SK-N-SH treated with all-trans-retinoic acid at 6 μM for 48 hours (cell line): ENCODE measurements at regions not wholly inside any gene's neighbourhood (a gene's known extent, or its start where the extent isn't known, plus 50 kb on each side); places are given as distances from the start of the nearest gene placed in this dataset.

Experiments used
- ARNTL ChIP-seq: fragments of 450-650 bp; formaldehyde crosslinking; IDR thresholded peaks from 2 replicates; pipeline ENCODE4 v1.5.0; 2020; ENCODE audit warnings: low read depth, mild to moderate bottlenecking, moderate library complexity, borderline replicate concordance
- OSR1 ChIP-seq: fragments of 250-450 bp; sonication (Bioruptor Pico); IDR thresholded peaks from 2 replicates; pipeline ENCODE4 v1.8.0; 2022; ENCODE audit warnings: moderate library complexity, mild to moderate bottlenecking, inconsistent platforms
- PATZ1 ChIP-seq: fragments of 250-450 bp; sonication (Bioruptor Pico); IDR thresholded peaks from 2 replicates; pipeline ENCODE4 v1.8.0; 2020; ENCODE audit warnings: mild to moderate bottlenecking, moderate library complexity, borderline replicate concordance
- RARB ChIP-seq: fragments of 250-450 bp; sonication (Bioruptor Pico); IDR thresholded peaks from 2 replicates; pipeline ENCODE4 v1.8.0; 2021; ENCODE audit warnings: mild to moderate bottlenecking, moderate library complexity
- SNAI2 ChIP-seq: fragments of 250-450 bp; sonication (Bioruptor Pico); IDR thresholded peaks from 2 replicates; pipeline ENCODE4 v1.5.0; 2020; ENCODE audit warnings: mild to moderate bottlenecking, moderate library complexity
- TOX ChIP-seq: fragments of 250-450 bp; sonication (Bioruptor Pico); IDR thresholded peaks from 2 replicates; pipeline ENCODE4 v1.8.0; 2021; ENCODE audit warnings: mild to moderate bottlenecking, moderate library complexity, borderline replicate concordance
- ZC3H10 ChIP-seq: fragments of 250-450 bp; sonication (Bioruptor Pico); IDR thresholded peaks from 2 replicates; pipeline ENCODE4 v1.5.1; 2021; ENCODE audit warnings: mild to moderate bottlenecking, moderate library complexity
- ZFP3 ChIP-seq: fragments of 250-450 bp; sonication (Bioruptor Pico); IDR thresholded peaks from 2 replicates; pipeline ENCODE4 v1.5.0; 2020; ENCODE audit warnings: mild to moderate bottlenecking, moderate library complexity
- ZFP30 ChIP-seq: fragments of 450-650 bp; formaldehyde crosslinking; IDR thresholded peaks from 2 replicates; pipeline ENCODE4 v1.5.0; 2022; ENCODE audit warnings: mild to moderate bottlenecking, moderate library complexity
- ZNF8 ChIP-seq: fragments of 450-650 bp; formaldehyde crosslinking; IDR thresholded peaks from 2 replicates; pipeline ENCODE4 v1.5.0; 2020; ENCODE audit warnings: mild to moderate bottlenecking, moderate library complexity
- TF ChIP-seq, protein P1 (sequence below): fragments of 250-450 bp; sonication (Bioruptor Pico); IDR thresholded peaks from 2 replicates; pipeline ENCODE4 v1.5.1; 2020; ENCODE audit warnings: low read depth, mild to moderate bottlenecking, moderate library complexity

DNA sequence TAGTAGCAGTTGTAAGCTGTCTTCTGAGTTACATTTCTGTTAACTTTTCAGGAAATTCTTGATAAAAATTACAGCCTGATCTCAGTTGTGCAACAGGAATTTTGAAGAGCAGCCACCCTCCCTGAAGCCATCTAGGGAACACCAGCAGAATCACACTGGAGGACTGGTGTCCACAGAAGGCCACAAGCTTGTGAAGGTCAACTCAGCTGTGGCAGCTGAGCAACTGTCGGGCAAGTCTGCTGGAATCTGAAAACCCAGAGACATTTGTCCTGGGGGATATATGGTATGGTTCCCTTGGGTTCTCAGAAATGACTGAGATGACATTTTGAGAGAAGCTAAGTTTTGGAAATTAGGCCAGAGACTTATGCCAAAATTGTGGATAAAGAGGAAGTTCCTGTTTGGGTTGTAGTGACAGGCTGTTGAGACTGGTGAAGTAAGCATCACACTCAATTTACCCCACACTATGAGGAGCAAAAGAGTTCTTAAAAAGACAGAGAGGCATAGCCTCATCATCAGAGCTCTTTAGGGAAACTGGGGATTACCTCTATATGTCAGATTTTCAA lies 78.1 kb upstream of the TNIP3 start:
- no peak for TF ChIP-seq ZC3H10
- TF ChIP-seq ZNF8 (CRISPR knock-in tag): no peak
- TF ChIP-seq PATZ1 (CRISPR knock-in tag): no peak
- no peak for TF ChIP-seq ARNTL (CRISPR knock-in tag)
- TF ChIP-seq RARB (CRISPR knock-in tag): no peak
- no peak for TF ChIP-seq TOX (CRISPR knock-in tag)
- no peak for TF ChIP-seq ZFP3 (CRISPR knock-in tag)
- TF ChIP-seq, protein P1, sequence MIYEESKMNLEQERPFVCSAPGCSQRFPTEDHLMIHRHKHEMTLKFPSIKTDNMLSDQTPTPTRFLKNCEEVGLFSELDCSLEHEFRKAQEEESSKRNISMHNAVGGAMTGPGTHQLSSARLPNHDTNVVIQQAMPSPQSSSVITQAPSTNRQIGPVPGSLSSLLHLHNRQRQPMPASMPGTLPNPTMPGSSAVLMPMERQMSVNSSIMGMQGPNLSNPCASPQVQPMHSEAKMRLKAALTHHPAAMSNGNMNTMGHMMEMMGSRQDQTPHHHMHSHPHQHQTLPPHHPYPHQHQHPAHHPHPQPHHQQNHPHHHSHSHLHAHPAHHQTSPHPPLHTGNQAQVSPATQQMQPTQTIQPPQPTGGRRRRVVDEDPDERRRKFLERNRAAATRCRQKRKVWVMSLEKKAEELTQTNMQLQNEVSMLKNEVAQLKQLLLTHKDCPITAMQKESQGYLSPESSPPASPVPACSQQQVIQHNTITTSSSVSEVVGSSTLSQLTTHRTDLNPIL (CRISPR knock-in tag): no peak
- TF ChIP-seq ZFP30 (CRISPR knock-in tag): no peak
- TF ChIP-seq SNAI2 (CRISPR knock-in tag): no peak
- no peak for TF ChIP-seq OSR1 (CRISPR knock-in tag)
